Transverse colon (tissue), 4 donors: ENCODE measurements at regions not wholly inside any gene's neighbourhood (a gene's known extent, or its start where the extent isn't known, plus 50 kb on each side); places are given as distances from the start of the nearest gene placed in this dataset.

Source experiments
- DNase-seq: peaks from one replicate; pipeline ENCODE4 v3.0.0-alpha.2; 2019
- H3K27ac ChIP-seq, 4 donors: fragments of 200-600 bp; sonication (generic); 2 replicates each; pipeline ENCODE4 v1.5.1; 2016 to 2018; ENCODE audit warnings: inconsistent platforms in 4 of 4
- H3K27me3 ChIP-seq: fragments of 200-600 bp; sonication (generic); 2 replicates; pipeline ENCODE4 v1.5.1; 2017; ENCODE audit warnings: inconsistent platforms
- H3K36me3 ChIP-seq, 4 donors: fragments of 200-600 bp; sonication (generic); 2 replicates each; pipeline ENCODE4 v1.5.1; 2017 to 2019; ENCODE audit warnings: inconsistent platforms in 4 of 4
- H3K4me1 ChIP-seq, 4 donors: fragments of 200-600 bp; sonication (generic); 2 replicates each; pipeline ENCODE4 v1.5.1; 2017 to 2020; ENCODE audit warnings: inconsistent platforms in 4 of 4
- H3K4me3 ChIP-seq, 4 donors: fragments of 200-600 bp; sonication (generic); 1 replicate in 1 of 4; 2 replicates in 3 of 4; pipeline versions ENCODE4 v1.5.1 to v1.6.1; 2017 to 2019; ENCODE audit warnings: inconsistent platforms in 4 of 4
- H3K9me3 ChIP-seq, 2 donors: fragments of 200-600 bp; sonication (generic); 2 replicates each; pipeline ENCODE4 v1.5.1; 2017 to 2019; ENCODE audit warnings: inconsistent platforms in 2 of 2
- EP300 ChIP-seq: sonication (generic); formaldehyde crosslinking; IDR thresholded peaks from one replicate; pipeline ENCODE4 v1.6.1; 2017; ENCODE audit warnings: antibody characterized with exemption, low read depth
- POLR2A ChIP-seq: fragments of 450-650 bp; IDR thresholded peaks from one replicate; pipeline ENCODE4 v1.6.1; 2016; ENCODE audit warnings: antibody characterized with exemption, mild to moderate bottlenecking, moderate library complexity
- POLR2AphosphoS5 ChIP-seq, 3 donors: sonication (generic); formaldehyde crosslinking; IDR thresholded peaks; one replicate each; pipeline ENCODE4 v1.6.1; 2016; ENCODE audit warnings: antibody characterized with exemption in 3 of 3
- WGBS, 2 donors: methylation state at CpG; one replicate each; pipeline ENCODE4 v1.1.5; 2018; ENCODE audit warnings: low coverage in 1 of 2; 5-methylcytosine and 5-hydroxymethylcytosine counted together
- in situ Hi-C, 4 donors: fragments of 200-750 bp; cut with MboI; loops; one replicate each; pipeline versions ENCODE4 v1.15.0 to v1.15.1; 2017; ENCODE audit warnings: low sequenced_read_pairs in 3 of 4, low pct_ligation_motif_present in 1 of 4, low pct_unique_long_range_greater_than_20kb in 1 of 4
- intact Hi-C: fragments of 100-400 bp; cut with DNase I; formaldehyde crosslinking; loops from one replicate; pipeline ENCODE4 v1.15.1; 2023; ENCODE audit warnings: low total_unique reads
- TF ChIP-seq, protein P1 (sequence below), 5 experiments: fragments of 200-600 bp in 3 of 5; fragments of 450-650 bp in 2 of 5; sonication (generic) in 3 of 5; IDR thresholded peaks; 1 replicate in 2 of 5; 2 replicates in 3 of 5; pipeline ENCODE4 v1.5.1; 2016 to 2017; ENCODE audit warnings: antibody characterized with exemption in 5 of 5, inconsistent platforms in 3 of 5, mild to moderate bottlenecking in 2 of 5, moderate library complexity in 1 of 5

GRCh38 chr10:90560331-90560730, 297.5 kb downstream of the HTR7 start:
- H3K4me3 ChIP-seq, result no peak overlapping the region
- 64 to 65% methylated on average over 2 of the region's 2 CpGs for WGBS, 2 donors
- TF ChIP-seq, protein P1, sequence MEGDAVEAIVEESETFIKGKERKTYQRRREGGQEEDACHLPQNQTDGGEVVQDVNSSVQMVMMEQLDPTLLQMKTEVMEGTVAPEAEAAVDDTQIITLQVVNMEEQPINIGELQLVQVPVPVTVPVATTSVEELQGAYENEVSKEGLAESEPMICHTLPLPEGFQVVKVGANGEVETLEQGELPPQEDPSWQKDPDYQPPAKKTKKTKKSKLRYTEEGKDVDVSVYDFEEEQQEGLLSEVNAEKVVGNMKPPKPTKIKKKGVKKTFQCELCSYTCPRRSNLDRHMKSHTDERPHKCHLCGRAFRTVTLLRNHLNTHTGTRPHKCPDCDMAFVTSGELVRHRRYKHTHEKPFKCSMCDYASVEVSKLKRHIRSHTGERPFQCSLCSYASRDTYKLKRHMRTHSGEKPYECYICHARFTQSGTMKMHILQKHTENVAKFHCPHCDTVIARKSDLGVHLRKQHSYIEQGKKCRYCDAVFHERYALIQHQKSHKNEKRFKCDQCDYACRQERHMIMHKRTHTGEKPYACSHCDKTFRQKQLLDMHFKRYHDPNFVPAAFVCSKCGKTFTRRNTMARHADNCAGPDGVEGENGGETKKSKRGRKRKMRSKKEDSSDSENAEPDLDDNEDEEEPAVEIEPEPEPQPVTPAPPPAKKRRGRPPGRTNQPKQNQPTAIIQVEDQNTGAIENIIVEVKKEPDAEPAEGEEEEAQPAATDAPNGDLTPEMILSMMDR (IDR thresholded peaks at IDR 0.05), result no peak
- no peak for TF ChIP-seq EP300
- no peak for TF ChIP-seq POLR2A
- no peak for TF ChIP-seq POLR2AphosphoS5 (IDR thresholded peaks at IDR 0.05)

GRCh38 chr10:90561666-90562065, 296.2 kb downstream of the HTR7 start:
- Histone ChIP-seq H3K4me3 (no peak overlapping the region), H3K36me3 (no peaks in the 10 kb centered on the region), H3K4me1 (no peaks in the 10 kb centered on the region), H3K27ac (no peak overlapping the region), H3K27me3 (no peaks in the 10 kb centered on the region), H3K9me3 (peaks cover 0 to 4% of the 10 kb centered on the region in 2 donors)
- no peak for TF ChIP-seq POLR2A
- in situ Hi-C loops (no loop called here), intact Hi-C loops (no loop called here)
- WGBS, 2 donors, result 57 to 68% methylated on average over 4 of the region's 4 CpGs
- DNase-seq, result no peak

More at GRCh38 chr10:90560331-90560730, 297.5 kb downstream of the HTR7 start:
- H3K27ac ChIP-seq, result no peak overlapping the region
- H3K27me3 ChIP-seq, result no peaks in the 10 kb centered on the region
- in situ Hi-C loops, result no loop called here
- intact Hi-C loops, result no loop called here
- H3K36me3 ChIP-seq, result no peaks in the 10 kb centered on the region
- H3K9me3 ChIP-seq, result peaks cover 0 to 4% of the 10 kb centered on the region in 2 donors
- no peaks in the 10 kb centered on the region for H3K4me1 ChIP-seq
- DNase-seq, result no peak

DNA sequence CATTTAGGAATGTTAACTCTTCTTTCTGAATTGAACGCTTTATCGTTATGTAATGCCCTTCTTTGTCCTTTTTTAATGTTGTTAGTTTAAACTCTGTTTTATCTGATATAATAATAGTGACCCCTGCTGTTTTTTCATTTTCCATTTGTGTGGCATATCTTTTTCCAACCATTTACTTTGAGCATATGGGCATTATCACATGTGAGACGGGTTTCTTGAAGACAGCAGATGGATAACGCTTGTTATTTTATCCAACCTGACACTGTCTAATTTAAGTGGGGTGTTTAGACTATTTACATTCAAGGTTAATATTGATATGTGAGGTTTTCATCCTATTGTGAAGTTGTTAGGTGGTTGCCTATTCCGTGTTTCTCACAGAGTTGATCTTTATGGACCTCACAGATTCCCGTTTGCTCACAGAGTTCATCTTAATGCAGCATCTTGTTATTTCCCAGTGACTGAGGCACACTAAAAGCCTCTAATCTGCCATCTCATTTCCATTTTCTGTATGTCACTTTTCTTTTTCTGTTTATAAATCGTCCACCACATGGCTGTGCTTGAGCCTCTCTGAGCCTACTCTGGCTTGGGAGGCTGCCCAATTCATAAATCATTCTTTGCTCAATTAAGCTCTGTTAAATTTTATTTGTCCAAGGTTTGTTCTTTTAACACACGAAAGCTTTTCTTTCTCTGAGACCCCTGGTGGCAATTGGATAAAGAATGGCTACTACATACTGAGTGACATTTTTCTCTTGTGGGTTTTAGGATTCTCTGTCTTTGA, 286.2 kb downstream of the HTR7 start:
- no peaks in the 10 kb centered on the region for H3K4me1 ChIP-seq
- no peak overlapping the region for H3K27ac ChIP-seq
- in situ Hi-C loops (no loop called here), intact Hi-C loops (no loop called here)
- TF ChIP-seq, protein P1 (IDR thresholded peaks at IDR 0.05), result no peak
- TF ChIP-seq EP300 (no peak), POLR2AphosphoS5 (IDR thresholded peaks at IDR 0.05) (no peak), POLR2A (no peak)
- no peaks in the 10 kb centered on the region for H3K27me3 ChIP-seq
- H3K4me3 ChIP-seq, result no peak overlapping the region
- 73% methylated on average over 8 of the region's 8 CpGs for WGBS, 2 donors
- no peaks in the 10 kb centered on the region for H3K9me3 ChIP-seq
- DNase-seq, result no peak
- no peaks in the 10 kb centered on the region for H3K36me3 ChIP-seq

GRCh38 chr10:90575125-90575524, 282.7 kb downstream of the HTR7 start:
- Histone ChIP-seq H3K27me3 (no peaks in the 10 kb centered on the region), H3K36me3 (no peaks in the 10 kb centered on the region), H3K9me3 (no peaks in the 10 kb centered on the region), H3K27ac (no peak overlapping the region), H3K4me1 (no peaks in the 10 kb centered on the region), H3K4me3 (no peak overlapping the region)
- intact Hi-C loops, result no loop called here
- 68 to 78% methylated on average over 2 to 3 of the region's 3 CpGs for WGBS, 2 donors
- TF ChIP-seq POLR2A, result no peak
- no peak for TF ChIP-seq POLR2AphosphoS5 (IDR thresholded peaks at IDR 0.05)
- TF ChIP-seq, protein P1 (IDR thresholded peaks at IDR 0.05), result no peak
- TF ChIP-seq EP300, result no peak
- no peak for DNase-seq
- in situ Hi-C loops, result loop anchor here in 1 of 4 donors (25.0 kb wide), 1 partner anchor 788 kb away; no protein-coding TSS in a partner anchor
